Endothelial cell of umbilical vein (primary cell): ENCODE measurements at regions not wholly inside any gene's neighbourhood (a gene's known extent, or its start where the extent isn't known, plus 50 kb on each side); places are given as distances from the start of the nearest gene placed in this dataset.

Experiments used
- BruUV-seq: library from RNA; stranded (reverse); fragments of 400-500 nt; replicated peaks from 2 replicates; lab custom pipeline; 2021; lab: Mats Ljungman, UMichigan
- CTCF ChIA-PET: fragments of 300-600, 350-600 bp; sonication (Branson Sonifier 250); formaldehyde crosslinking; loops from one replicate; lab custom pipeline; 2021; ENCODE audit warnings: antibody characterized with exemption, inconsistent platforms; lab: Charles Lee
- POLR2A ChIA-PET: fragments of 300-600, 350-600 bp; sonication (Branson Sonifier 250); formaldehyde crosslinking; loops from one replicate; lab custom pipeline; 2021; ENCODE audit warnings: antibody characterized with exemption, inconsistent platforms; lab: Charles Lee
- DNase-seq: peaks from one replicate; pipeline ENCODE4 v3.0.0-alpha.2; 2011; ENCODE audit warnings: low read depth, low spot score
- FAIRE-seq: peaks from 2 replicates; lab custom pipeline; 2011; peaks lifted over from hg19 to GRCh38; lab: Jason Lieb, UNC
- H2AFZ ChIP-seq: 2 replicates; pipeline ENCODE4 v1.6.0; 2012; ENCODE audit warnings: low read depth, low read length, control low read depth, inconsistent platforms
- H3K27ac ChIP-seq: 2 replicates; pipeline ENCODE4 v1.5.1; 2011; ENCODE audit warnings: low read depth, mild to moderate bottlenecking, control low read depth, low read length, moderate library complexity; ENCODE audit not compliant: insufficient read depth
- H3K27me3 ChIP-seq, 2 experiments: 2 replicates each; pipeline versions ENCODE4 v1.6.0 to v1.6.1; 2011; ENCODE audit warnings: low read length in 2 of 2, mixed read lengths in 1 of 2; ENCODE audit not compliant: control insufficient read depth in 2 of 2, insufficient read depth in 2 of 2
- H3K36me3 ChIP-seq, 2 experiments: 2 replicates in 1 of 2; 3 replicates in 1 of 2; pipeline ENCODE4 v1.5.1; 2011; ENCODE audit warnings: low read length in 2 of 2, mild to moderate bottlenecking in 1 of 2, moderate library complexity in 1 of 2; ENCODE audit not compliant: control insufficient read depth in 2 of 2, insufficient read depth in 2 of 2; ENCODE audit errors: extremely low read depth in 1 of 2
- H3K4me1 ChIP-seq: 3 replicates; pipeline ENCODE4 v1.5.1; 2011; ENCODE audit warnings: mild to moderate bottlenecking, low read length; ENCODE audit not compliant: control insufficient read depth, insufficient read depth; ENCODE audit errors: extremely low read depth
- H3K4me2 ChIP-seq: 2 replicates; pipeline ENCODE4 v1.6.1; 2011; ENCODE audit warnings: low read length, control low read depth, mixed read lengths; ENCODE audit not compliant: insufficient read depth
- H3K4me3 ChIP-seq, 3 experiments: fragments of 200-600 bp in 1 of 3; sonication (generic), shearing (Covaris generic) in 1 of 3; replicated peaks in 1 of 3; 2 replicates each; pipeline ENCODE4 v1.5.1; 2011 to 2016; ENCODE audit warnings: control low read depth in 3 of 3, low read length in 3 of 3, mild to moderate bottlenecking in 2 of 3, inconsistent platforms in 1 of 3, low read depth in 1 of 3, moderate library complexity in 1 of 3; ENCODE audit not compliant: insufficient read depth in 1 of 3
- H3K79me2 ChIP-seq: 2 replicates; pipeline ENCODE4 v1.6.0; 2012; ENCODE audit warnings: low read length, inconsistent platforms; ENCODE audit not compliant: control insufficient read depth, insufficient read depth
- H3K9ac ChIP-seq: replicated peaks from 2 replicates; pipeline ENCODE3; 2011; ENCODE audit warnings: low read length, control low read depth; ENCODE audit not compliant: insufficient read depth; ENCODE audit errors: extremely low read depth
- H3K9me1 ChIP-seq: replicated peaks from 3 replicates; pipeline ENCODE4 v1.6.0; 2011; ENCODE audit warnings: mild to moderate bottlenecking, low read length; ENCODE audit not compliant: control insufficient read depth, insufficient read depth; ENCODE audit errors: extremely low read depth
- H3K9me3 ChIP-seq: replicated peaks from 2 replicates; pipeline ENCODE4 v1.5.1; 2012; ENCODE audit warnings: low read length, inconsistent platforms; ENCODE audit not compliant: control insufficient read depth, insufficient read depth
- H4K20me1 ChIP-seq: replicated peaks from 2 replicates; pipeline ENCODE3; 2011; ENCODE audit warnings: mild to moderate bottlenecking, low read length; ENCODE audit not compliant: control insufficient read depth, insufficient read depth; ENCODE audit errors: extremely low read depth
- CTCF ChIP-seq, 2 donors: IDR thresholded peaks; 1 replicate in 1 of 2; 2 replicates in 1 of 2; pipeline ENCODE4 v1.5.1; 2011; ENCODE audit warnings: low read length in 2 of 2, mild to moderate bottlenecking in 2 of 2, moderate library complexity in 2 of 2, control low read depth in 1 of 2, inconsistent platforms in 1 of 2, low read depth in 1 of 2; ENCODE audit not compliant: insufficient read depth in 1 of 2; ENCODE audit errors: extremely low read depth in 1 of 2
- EZH2 ChIP-seq: IDR thresholded peaks from 2 replicates; pipeline ENCODE4 v1.6.1; 2012; ENCODE audit warnings: borderline replicate concordance, low read depth, mild to moderate bottlenecking, moderate library complexity, low read length, inconsistent platforms; ENCODE audit not compliant: severe bottlenecking
- FOS ChIP-seq: IDR thresholded peaks from 2 replicates; pipeline ENCODE4 v1.6.1; 2011; ENCODE audit warnings: mild to moderate bottlenecking, low read length, moderate library complexity, borderline replicate concordance; ENCODE audit not compliant: insufficient read depth
- GATA2 ChIP-seq: IDR thresholded peaks from 2 replicates; pipeline ENCODE4 v1.7.0; 2011; ENCODE audit warnings: low read depth, mild to moderate bottlenecking, moderate library complexity, mixed read lengths, low read length; ENCODE audit not compliant: insufficient read length, insufficient read depth
- JUN ChIP-seq: IDR thresholded peaks from 2 replicates; pipeline ENCODE4 v1.6.1; 2011; ENCODE audit warnings: borderline replicate concordance, low read depth; ENCODE audit not compliant: insufficient read length, insufficient read depth
- MAX ChIP-seq: IDR thresholded peaks from 2 replicates; pipeline ENCODE4 v1.6.1; 2011; ENCODE audit not compliant: insufficient read depth, insufficient read length
- MYC ChIP-seq: IDR thresholded peaks from one replicate; pipeline ENCODE4 v1.6.1; 2011; ENCODE audit warnings: mild to moderate bottlenecking, low read depth, low read length
- POLR2A ChIP-seq: IDR thresholded peaks from 2 replicates; pipeline ENCODE4 v1.6.1; 2012; ENCODE audit warnings: low read depth, mild to moderate bottlenecking, control low read depth, low read length
- POLR2AphosphoS5 ChIP-seq: IDR thresholded peaks from 2 replicates; pipeline ENCODE4 v1.6.1; 2012; ENCODE audit warnings: low read depth, mild to moderate bottlenecking, control low read depth, low read length, moderate library complexity; ENCODE audit not compliant: insufficient read depth
- dilution Hi-C: fragments of 300-500 bp; cut with MboI; formaldehyde crosslinking; loops from one replicate; pipeline ENCODE4 v1.15.0; 2019; ENCODE audit warnings: low sequenced_read_pairs; ENCODE audit not compliant: extremely low pct_ligation_motif_present
- intact Hi-C: fragments of 100-400 bp; cut with micrococcal nuclease; formaldehyde crosslinking; loops from one replicate; pipeline ENCODE4 v1.10.0; 2022

- H3K79me2 ChIP-seq = no peaks in the 10 kb centered on the region
- H3K36me3 ChIP-seq = no peaks in the 10 kb centered on the region
- no TSS peak for BruUV-seq
- H3K27ac ChIP-seq = no peak overlapping the region
- no peak overlapping the region for H3K4me3 ChIP-seq
- H3K9me1 ChIP-seq = no peaks in the 10 kb centered on the region
- intact Hi-C loops = no loop called here
- H3K27me3 ChIP-seq = no peaks in the 10 kb centered on the region
- no peak overlapping the region for H3K9ac ChIP-seq
- ChIA-PET CTCF (interaction anchor here (1.2 kb wide), 1 partner anchor 10 kb away, joined by 3 read pairs; no protein-coding TSS in a partner anchor), POLR2A (no interaction called here)
- TF ChIP-seq CTCF (IDR thresholded peaks at IDR 0.05; ENCODE audit: extremely low read depth in 1 of 2, insufficient read depth in 1 of 2, low read depth in 1 of 2, low read length in 2 of 2) (no peak), POLR2A (no peak)
- dilution Hi-C loops = no loop called here
- H3K4me2 ChIP-seq = no peak overlapping the region
- H3K9me3 ChIP-seq = no peaks in the 10 kb centered on the region
- no peak for DNase-seq
- no peak for FAIRE-seq
- no peak overlapping the region for H2AFZ ChIP-seq
- H3K4me1 ChIP-seq = no peaks in the 10 kb centered on the region
- no peaks in the 10 kb centered on the region for H4K20me1 ChIP-seq
Observed at GRCh38 chr13:89053418-89053817, 1382.2 kb downstream of the SLITRK5 start.

GRCh38 chr13:89057274-89057673, 1386.1 kb downstream of the SLITRK5 start:
- Histone ChIP-seq H3K79me2 (no peaks in the 10 kb centered on the region), H3K4me2 (no peak overlapping the region), H4K20me1 (no peaks in the 10 kb centered on the region), H3K9me1 (no peaks in the 10 kb centered on the region), H2AFZ (no peak overlapping the region), H3K4me1 (no peaks in the 10 kb centered on the region), H3K27me3 (no peaks in the 10 kb centered on the region), H3K9ac (no peak overlapping the region), H3K27ac (no peak overlapping the region), H3K4me3 (no peak overlapping the region), H3K9me3 (peaks cover 2% of the 10 kb centered on the region), H3K36me3 (no peaks in the 10 kb centered on the region)
- ChIA-PET POLR2A (no interaction called here), CTCF (no interaction called here)
- no TSS peak for BruUV-seq
- no peak for DNase-seq
- TF ChIP-seq JUN (no peak), CTCF (IDR thresholded peaks at IDR 0.05; ENCODE audit: extremely low read depth in 1 of 2, insufficient read depth in 1 of 2, low read depth in 1 of 2, low read length in 2 of 2) (no peak), POLR2AphosphoS5 (no peak), MYC (no peak), FOS (no peak), EZH2 (no peak), MAX (no peak), POLR2A (no peak), GATA2 (no peak)
- no peak for FAIRE-seq
- dilution Hi-C loops (no loop called here), intact Hi-C loops (no loop called here)
